NOMO-1 (cell line): ENCODE measurements at regions not wholly inside any gene's neighbourhood (a gene's known extent, or its start where the extent isn't known, plus 50 kb on each side); places are given as distances from the start of the nearest gene placed in this dataset.

ENCODE experiments used
- DNase-seq, 2 experiments: peaks; one replicate each; lab custom pipeline; 2025; ENCODE audit not compliant: unreplicated experiment in 2 of 2; lab: John Stamatoyannopoulos, UW

- DNase-seq: no peak
Measured at GRCh38 chr13:55366676-55367075, 1774.0 kb upstream of the PRR20A start.

DNA sequence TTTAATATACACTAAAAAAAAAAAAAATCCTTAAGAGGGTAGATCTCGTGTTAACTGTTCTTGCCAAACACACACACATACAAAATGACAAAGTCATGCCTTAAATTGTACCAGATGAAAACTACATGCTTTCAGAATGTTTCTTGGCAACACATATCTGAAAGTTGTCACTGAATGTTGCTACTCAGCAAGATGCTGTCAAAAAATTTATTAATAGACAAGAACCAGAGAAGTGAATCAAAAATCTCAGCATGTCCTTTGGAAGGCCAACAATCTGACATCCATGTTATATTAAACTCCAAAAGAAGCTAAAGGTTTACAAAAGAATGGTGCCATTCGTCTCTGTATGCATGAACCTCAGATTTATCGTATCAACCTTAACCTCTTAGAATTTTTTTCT lies 1746.2 kb upstream of the PRR20A start:
- DNase-seq: no peak

DNA sequence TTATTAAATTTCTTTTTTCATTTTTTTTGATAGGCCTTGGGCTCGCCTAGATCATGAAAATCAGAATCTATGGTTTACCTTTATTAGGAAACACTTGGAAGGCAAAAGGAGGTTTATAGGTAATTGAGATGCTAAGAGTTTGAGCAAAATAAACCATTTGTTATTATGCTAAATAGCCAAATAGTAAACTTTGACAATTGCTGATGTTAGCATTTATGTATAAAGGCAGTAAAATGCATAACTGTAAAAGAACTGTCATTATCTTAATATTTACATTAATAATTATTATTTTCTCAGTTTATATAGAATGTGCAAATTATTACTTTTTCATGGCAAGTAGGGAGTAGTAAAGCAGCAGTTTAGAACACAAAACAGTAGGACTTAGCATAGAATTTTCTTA lies 1737.8 kb upstream of the PRR20A start:
- DNase-seq: no peak

GRCh38 chr13:55403887-55404487 lies 1736.7 kb upstream of the PRR20A start:
- no peak for DNase-seq

DNA sequence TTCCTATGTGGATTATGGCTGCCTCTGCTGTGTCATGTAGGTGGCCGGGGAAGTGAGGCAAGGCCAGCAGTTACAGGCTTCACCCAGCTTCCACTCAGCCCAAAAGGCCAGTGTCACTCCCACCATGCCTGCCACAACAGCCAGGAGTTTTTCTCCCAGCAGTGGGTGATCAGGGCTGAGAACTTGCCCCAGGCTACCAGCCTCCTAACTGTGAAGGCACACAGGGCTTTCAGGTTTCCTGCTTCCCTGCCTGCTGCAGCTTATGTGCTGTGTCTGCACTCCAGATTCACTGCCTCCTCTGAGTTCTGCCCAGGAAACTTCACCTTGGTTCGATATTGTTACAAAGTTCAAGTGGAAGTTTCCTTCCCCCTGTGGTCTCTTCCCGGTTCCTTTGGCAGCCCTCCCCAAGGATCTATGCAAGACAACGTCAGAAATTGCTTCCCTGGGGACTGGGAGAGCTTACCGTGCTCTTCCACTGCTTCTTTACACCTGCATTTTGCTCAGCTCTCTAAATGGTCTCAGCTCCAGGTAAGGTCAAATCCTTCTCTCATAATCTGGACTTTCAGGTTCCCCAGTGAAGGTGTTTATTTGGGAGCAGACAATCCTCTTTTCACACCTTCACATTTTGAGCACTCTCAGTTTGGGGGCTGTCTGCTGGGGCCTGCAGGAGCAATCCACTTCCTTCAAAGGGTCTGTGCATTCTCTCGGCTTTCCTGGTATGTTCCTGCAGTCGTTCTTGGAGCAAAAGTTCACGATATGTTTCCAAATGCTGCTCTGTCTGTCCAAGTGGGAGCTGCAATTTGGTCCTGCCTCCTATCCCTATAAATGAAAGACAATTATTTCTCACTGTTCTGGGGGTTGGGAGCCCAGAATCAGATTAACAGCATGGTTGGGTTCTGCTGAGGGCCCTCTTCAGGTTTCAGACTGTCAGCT lies 1730.1 kb upstream of the PRR20A start:
- no peak for DNase-seq

GRCh38 chr13:55418095-55418494 lies 1722.6 kb upstream of the PRR20A start:
- no peak for DNase-seq

DNA sequence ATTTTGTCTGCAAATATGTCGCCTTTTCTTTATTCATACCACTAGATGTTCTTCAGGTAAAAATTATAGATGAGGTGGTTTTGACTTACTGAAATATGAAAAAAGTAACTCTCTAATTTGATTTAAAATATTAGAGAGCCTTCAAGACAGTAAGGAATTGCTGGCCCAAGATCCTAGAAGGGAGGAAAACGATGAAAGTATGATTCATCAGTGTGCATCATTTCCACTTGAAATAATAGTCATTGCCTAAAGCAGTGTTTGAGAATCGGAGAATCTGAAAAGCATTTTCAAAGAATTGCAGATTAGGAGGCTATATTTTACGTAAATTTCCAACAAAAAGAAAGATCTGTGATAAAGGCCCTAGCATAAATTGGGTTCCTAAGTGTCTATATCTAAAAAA lies 1707.9 kb upstream of the PRR20A start:
- DNase-seq: no peak

DNA sequence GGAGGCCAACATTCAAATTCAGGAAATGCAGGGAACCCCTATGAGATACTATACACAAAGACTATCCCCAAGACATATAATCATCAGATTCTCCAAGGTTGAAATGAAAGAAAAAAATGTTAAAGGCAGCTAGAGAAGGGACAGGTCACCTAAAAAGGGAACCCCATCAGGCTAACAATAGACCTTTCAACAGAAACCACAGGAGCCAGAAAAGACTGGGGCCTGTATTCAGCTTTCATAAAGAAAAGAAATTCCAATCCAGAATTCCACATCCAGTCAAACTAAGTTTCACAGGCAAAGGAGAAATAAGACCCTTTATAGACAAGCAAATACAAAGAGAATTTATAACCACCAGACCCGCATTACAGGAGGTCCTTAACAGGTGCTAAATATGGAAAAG lies 1703.6 kb upstream of the PRR20A start:
- no peak for DNase-seq

- DNase-seq: no peak
Measured at GRCh38 chr13:55439450-55439849, 1701.3 kb upstream of the PRR20A start.

DNA sequence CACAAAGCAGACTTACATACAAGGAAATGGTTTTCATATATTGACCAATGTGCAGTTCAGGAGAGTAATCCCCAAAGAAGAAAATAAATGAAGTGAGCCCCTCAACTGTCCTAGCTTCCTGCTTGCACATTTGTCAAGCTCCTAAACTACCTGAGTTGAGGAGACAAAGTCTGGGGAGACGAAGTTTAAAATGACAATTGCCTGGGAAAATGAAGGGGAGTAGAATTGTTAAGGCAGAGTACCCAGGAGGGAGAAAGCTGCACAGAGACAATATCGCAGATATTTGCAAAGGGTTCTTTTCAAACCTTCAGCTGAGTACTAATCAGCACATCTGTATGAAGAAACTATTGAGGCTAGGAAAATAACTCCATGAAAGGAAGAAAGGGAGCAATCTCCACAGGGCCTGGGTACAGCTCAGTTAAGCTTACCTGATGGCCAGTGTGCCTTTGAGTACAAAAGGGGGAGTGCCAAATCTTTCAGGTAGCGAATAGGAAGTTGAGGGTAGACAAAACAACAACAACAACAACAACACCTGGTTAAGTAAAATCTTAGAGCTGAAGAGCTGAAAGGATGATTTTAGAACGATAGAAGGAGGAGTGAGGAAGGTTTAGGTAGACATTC lies 1700.1 kb upstream of the PRR20A start:
- DNase-seq: no peak

- DNase-seq: no peak
Measured at GRCh38 chr13:55464222-55464621, 1676.5 kb upstream of the PRR20A start.

DNA sequence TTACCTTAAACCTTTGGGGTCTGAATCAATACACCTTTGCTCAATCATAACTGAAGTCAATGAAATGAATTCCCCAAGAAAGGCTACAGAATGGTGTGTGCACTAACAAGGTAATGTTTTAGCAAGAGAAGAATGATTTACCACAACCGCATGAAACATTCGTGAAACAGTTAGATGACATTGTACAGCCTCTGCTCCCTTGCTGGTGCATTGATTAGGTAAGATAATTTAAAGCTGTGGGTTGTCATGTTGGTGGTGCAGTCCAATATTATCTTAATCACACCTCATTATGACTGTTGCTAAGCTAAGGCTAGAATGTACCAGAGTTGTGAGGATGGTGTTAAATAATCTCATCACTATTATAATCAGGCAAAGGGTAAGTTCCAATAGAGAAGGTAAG lies 1673.2 kb upstream of the PRR20A start:
- DNase-seq: no peak

GRCh38 chr13:55483626-55484158 lies 1657.0 kb upstream of the PRR20A start:
- no peak for DNase-seq

GRCh38 chr13:55493297-55493696 lies 1647.4 kb upstream of the PRR20A start:
- no peak for DNase-seq

DNA sequence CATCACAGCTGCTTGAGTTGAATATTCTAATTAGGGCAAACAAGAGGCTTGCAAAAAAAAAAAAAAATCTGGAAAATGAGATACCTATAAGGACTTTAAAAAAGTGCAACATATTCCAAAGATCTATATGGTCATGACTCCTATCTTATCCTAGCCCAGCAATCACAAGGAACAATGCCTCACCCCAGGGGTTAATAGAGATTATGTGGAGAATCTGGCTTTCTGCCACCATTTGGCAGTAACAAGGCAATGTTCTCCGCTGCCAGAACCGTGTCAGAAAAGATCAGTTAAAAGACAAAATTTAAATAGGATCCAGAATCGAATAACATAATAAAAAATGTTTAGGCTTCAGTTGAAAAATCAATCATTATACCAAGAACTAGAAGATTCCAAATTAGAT lies 1643.2 kb upstream of the PRR20A start:
- no peak for DNase-seq

DNA sequence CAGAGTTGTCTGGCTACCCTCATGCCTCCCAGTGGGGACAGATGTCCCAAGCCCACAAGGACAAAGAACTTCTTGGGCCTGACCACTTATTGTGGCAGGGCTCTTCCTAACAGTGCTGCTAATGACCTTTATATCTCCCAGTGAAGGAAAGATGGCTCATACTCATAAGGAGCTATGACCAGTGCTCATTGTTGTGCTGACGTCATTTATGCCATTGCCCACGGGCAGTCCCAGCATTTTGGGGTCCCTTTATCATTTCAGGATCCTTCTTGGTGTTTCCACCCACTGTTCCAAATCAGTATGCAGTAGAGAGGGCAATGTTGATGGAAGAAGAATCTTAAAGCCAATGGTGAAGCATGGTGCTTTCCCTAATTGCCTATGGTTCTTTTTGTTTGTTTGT lies 1640.0 kb upstream of the PRR20A start:
- DNase-seq: no peak

- DNase-seq: peak in 1 of 2 experiments; percentile 11
Measured at GRCh38 chr13:55516610-55517009, 1624.1 kb upstream of the PRR20A start.

DNA sequence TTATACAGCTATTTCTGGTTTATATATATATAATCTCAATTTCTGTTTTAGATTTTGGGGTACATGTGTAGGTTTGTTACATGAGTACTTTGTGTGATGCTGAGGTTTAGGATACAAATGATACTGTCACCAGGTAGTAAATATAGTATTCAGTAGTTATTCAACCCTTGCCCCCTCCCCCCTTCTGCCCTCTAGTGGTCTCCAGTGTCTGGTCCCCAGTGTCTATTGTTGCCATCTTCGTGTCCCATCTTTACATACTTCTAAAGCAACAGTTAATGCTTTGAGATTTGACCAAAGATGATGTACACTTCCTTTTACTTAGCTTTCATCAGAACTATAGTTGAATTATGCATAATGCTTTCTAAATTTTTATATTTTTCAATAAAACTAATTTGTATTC lies 1623.4 kb upstream of the PRR20A start:
- no peak for DNase-seq

- DNase-seq: no peak
Measured at GRCh38 chr13:55528434-55528833, 1612.3 kb upstream of the PRR20A start.

DNA sequence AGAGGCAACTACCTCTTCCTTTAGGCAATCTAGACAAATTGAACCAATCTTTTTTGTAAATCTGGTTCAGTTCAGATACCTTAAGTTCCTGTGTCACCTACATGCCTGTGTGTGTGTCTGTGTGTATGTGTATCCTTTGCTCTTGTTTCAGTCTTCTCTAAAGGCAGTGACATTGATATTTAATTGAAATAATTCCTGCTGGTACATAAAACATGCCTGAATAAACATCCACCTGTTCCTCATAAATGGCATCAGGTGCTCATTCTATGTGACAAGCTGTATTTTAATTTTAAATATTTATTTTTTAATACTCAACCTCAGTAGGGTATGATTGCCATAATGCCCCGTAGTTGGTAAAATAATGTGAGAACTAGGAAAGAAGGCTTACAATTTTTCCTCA lies 1606.4 kb upstream of the PRR20A start:
- no peak for DNase-seq

- no peak for DNase-seq
Measured at GRCh38 chr13:55538424-55538823, 1602.3 kb upstream of the PRR20A start.

- no peak for DNase-seq
Measured at GRCh38 chr13:55543053-55543452, 1597.7 kb upstream of the PRR20A start.
